Ishikawa (cell line): ENCODE measurements at regions not wholly inside any gene's neighbourhood (a gene's known extent, or its start where the extent isn't known, plus 50 kb on each side); places are given as distances from the start of the nearest gene placed in this dataset.

Source experiments
- CEBPB ChIP-seq: IDR thresholded peaks from 2 replicates; pipeline ENCODE4 v1.6.1; 2012
- CREB1 ChIP-seq: IDR thresholded peaks from 2 replicates; pipeline ENCODE4 v1.6.1; 2012; ENCODE audit warnings: low read depth
- EGR1 ChIP-seq: IDR thresholded peaks from 2 replicates; pipeline ENCODE4 v1.6.1; 2012
- EP300 ChIP-seq: IDR thresholded peaks from 2 replicates; pipeline ENCODE4 v1.6.1; 2012; ENCODE audit warnings: borderline replicate concordance
- FOXM1 ChIP-seq: IDR thresholded peaks from 2 replicates; pipeline ENCODE4 v1.6.1; 2012; ENCODE audit warnings: low read depth, borderline replicate concordance
- MAX ChIP-seq: IDR thresholded peaks from 2 replicates; pipeline ENCODE4 v1.6.1; 2012
- NFIC ChIP-seq: IDR thresholded peaks from 2 replicates; pipeline ENCODE4 v1.6.1; 2012
- RAD21 ChIP-seq: IDR thresholded peaks from 2 replicates; pipeline ENCODE4 v1.6.1; 2012; ENCODE audit warnings: low read depth
- REST ChIP-seq: IDR thresholded peaks from 2 replicates; pipeline ENCODE4 v1.6.1; 2012; ENCODE audit warnings: low read depth, mild to moderate bottlenecking
- TAF1 ChIP-seq: IDR thresholded peaks from 2 replicates; pipeline ENCODE4 v1.6.1; 2012; ENCODE audit warnings: low read depth, mild to moderate bottlenecking
- TCF12 ChIP-seq: IDR thresholded peaks from 2 replicates; pipeline ENCODE4 v1.6.1; 2012; ENCODE audit warnings: low read depth
- TEAD4 ChIP-seq: IDR thresholded peaks from 2 replicates; pipeline ENCODE4 v1.6.1; 2012
- USF1 ChIP-seq: IDR thresholded peaks from 2 replicates; pipeline ENCODE4 v1.6.1; 2012
- YY1 ChIP-seq: IDR thresholded peaks from 2 replicates; pipeline ENCODE4 v1.6.1; 2012; ENCODE audit warnings: low read depth
- ZBTB7A ChIP-seq: IDR thresholded peaks from 2 replicates; pipeline ENCODE4 v1.6.1; 2012; ENCODE audit warnings: low read depth

- no peak for TF ChIP-seq TAF1
- no peak for TF ChIP-seq FOXM1
- no peak for TF ChIP-seq CEBPB
- no peak for TF ChIP-seq USF1
- no peak for TF ChIP-seq NFIC
- TF ChIP-seq TEAD4, result no peak
- no peak for TF ChIP-seq CREB1
- no peak for TF ChIP-seq YY1
- TF ChIP-seq REST, result no peak
- TF ChIP-seq ZBTB7A, result no peak
- TF ChIP-seq EGR1, result no peak
- TF ChIP-seq TCF12, result no peak
- no peak for TF ChIP-seq RAD21
- TF ChIP-seq MAX, result no peak
Measured at GRCh38 chr10:43806831-43807640, 158.4 kb upstream of the ZNF32 start.

GRCh38 chr10:43803791-43804190, 155.1 kb upstream of the ZNF32 start:
- TF ChIP-seq REST (no peak), CEBPB (no peak), EGR1 (no peak), YY1 (no peak), MAX (no peak), CREB1 (no peak), TEAD4 (no peak), TCF12 (no peak), RAD21 (no peak), EP300 (no peak)

GRCh38 chr10:43802988-43803696, 154.5 kb upstream of the ZNF32 start:
- TF ChIP-seq YY1, result no peak
- no peak for TF ChIP-seq TCF12
- TF ChIP-seq RAD21, result no peak

- no peak for TF ChIP-seq RAD21
- no peak for TF ChIP-seq NFIC
- TF ChIP-seq REST, result no peak
- TF ChIP-seq TAF1, result no peak
- TF ChIP-seq CEBPB, result no peak
- no peak for TF ChIP-seq EGR1
- TF ChIP-seq YY1, result no peak
- TF ChIP-seq TCF12, result no peak
- TF ChIP-seq FOXM1, result no peak
- no peak for TF ChIP-seq USF1
- TF ChIP-seq EP300, result no peak
- TF ChIP-seq ZBTB7A, result no peak
- no peak for TF ChIP-seq CREB1
Measured at GRCh38 chr10:43801626-43802025, 152.9 kb upstream of the ZNF32 start.
